ENCODE measurements at regions not wholly inside any gene's neighbourhood (a gene's known extent, or its start where the extent isn't known, plus 50 kb on each side); places are given as distances from the start of the nearest gene placed in this dataset.

- intact Hi-C loops (cut with DNase I), result no loop called here
- DNase-seq (ENCODE audit: low spot score), result no peak
These were observed 642.1 kb upstream of the ID2 start for GRCh38 chr2:8039732-8040131.

GRCh38 chr2:8043295-8043694 is 638.6 kb upstream of the ID2 start:
- intact Hi-C loops (cut with DNase I), result no loop called here
- DNase-seq (ENCODE audit: low spot score), result no peak

GRCh38 chr2:8044046-8044594 is 637.7 kb upstream of the ID2 start:
- intact Hi-C loops (cut with DNase I), result no loop called here
- no peak for DNase-seq (ENCODE audit: low spot score)

DNA sequence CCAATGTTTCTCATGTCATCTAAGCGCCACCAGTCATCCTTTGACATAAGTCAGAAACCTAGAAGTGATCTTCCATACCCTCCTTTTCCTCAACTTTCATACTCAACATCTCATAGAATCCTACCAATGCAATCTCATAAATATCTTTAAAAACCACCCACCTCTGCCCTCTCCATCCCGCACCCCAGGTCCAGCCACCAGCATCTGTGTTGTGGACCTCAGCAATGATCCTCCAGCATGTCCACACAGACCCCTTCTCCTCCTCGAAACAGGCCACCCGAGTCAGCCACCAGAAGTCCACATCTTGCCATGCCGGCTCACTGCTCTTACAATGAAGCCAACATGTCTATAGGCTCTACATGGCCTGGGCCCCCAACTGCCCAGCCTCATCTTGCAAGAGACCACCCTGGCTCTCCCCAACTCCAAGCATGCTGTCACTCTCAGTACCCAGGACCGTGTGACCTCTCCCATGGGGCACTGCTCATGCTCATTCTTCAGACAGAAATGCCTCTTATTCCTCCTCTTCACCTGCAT is 636.7 kb upstream of the ID2 start:
- no peak for DNase-seq (ENCODE audit: low spot score)
- intact Hi-C loops (cut with DNase I), result no loop called here

DNA sequence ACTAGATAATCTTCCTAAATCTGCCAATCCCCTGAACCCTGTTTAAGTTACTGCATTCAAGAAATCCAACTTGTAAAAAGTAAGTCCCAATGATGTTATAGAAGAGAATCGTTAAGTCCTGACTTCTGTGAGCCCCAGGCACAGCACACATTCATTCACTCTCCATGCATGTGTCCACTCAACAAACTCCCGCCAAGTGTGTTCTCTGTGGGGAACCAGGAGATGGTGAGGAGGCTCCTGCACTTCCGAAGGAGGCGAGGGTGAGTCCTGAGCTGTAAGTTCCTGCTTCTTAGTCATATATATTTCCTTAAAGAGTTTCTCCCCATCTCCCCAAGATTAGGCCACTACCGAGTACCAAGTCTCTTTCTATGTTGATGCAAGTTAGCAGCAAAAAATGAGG is 635.0 kb upstream of the ID2 start:
- DNase-seq (ENCODE audit: low spot score), result no peak
- intact Hi-C loops (cut with DNase I), result no loop called here

- DNase-seq (ENCODE audit: low spot score), result no peak
- intact Hi-C loops (cut with DNase I), result no loop called here
These were observed 632.7 kb upstream of the ID2 start for GRCh38 chr2:8049176-8049575.

DNA sequence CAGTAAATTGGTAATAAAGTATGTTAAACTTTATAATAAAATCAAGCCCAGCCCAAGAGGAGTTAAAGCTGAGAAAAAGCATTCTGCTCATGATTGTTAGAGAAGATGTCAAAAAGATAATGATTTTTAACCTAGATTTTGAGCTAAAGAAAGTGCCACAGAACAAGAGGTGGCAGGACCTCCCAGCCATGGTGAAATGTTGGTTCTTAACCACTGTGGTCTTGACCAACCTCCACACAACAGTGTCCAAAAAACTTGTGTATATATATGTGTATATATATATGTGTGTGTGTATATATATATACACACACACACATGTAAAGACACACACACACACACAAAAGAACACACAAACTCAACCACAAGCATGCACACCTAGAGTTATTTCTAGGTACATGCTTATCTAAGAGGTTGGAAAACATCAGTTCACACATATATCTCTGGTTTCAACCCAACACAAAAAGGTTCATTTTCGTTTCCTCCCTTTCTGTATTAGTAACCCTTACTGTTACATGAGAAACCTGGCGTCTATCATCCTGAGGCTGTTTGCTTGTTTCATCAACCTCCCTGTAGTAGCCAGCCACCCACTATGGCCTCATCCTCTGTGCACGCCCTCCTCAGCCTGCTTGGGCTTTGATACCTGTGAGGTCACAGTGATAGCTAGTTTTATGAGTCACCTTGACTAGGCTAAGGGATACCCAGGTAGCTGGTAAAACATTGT is 631.8 kb upstream of the ID2 start:
- intact Hi-C loops (cut with DNase I), result no loop called here
- no peak for DNase-seq (ENCODE audit: low spot score)

- no peak for DNase-seq (ENCODE audit: low spot score)
- intact Hi-C loops (cut with DNase I), result no loop called here
These were observed 628.6 kb upstream of the ID2 start for GRCh38 chr2:8053216-8053615.

GRCh38 chr2:8054070-8054469 is 627.8 kb upstream of the ID2 start:
- intact Hi-C loops (cut with DNase I), result no loop called here
- no peak for DNase-seq (ENCODE audit: low spot score)

DNA sequence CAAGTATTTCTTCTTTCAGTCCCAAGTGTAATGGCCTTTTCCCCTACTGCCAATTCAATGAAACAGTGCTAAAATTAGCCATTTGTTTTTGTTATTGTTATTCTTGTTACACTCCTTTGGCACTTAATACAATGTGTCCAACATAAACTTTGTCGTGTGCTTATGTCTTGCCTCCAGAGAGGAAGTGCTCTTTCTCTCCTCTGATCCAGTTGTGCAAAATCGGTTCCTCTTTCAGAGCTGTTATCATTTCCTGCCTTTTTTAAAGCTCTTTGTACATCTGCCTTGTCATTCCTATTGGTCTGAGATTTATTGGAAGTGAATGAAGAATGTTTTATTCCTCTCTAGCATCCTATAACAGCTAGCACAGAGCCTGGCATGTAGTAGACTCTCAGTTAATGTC is 623.2 kb upstream of the ID2 start:
- no peak for DNase-seq (ENCODE audit: low spot score)
- intact Hi-C loops (cut with DNase I), result loop anchor here (5.0 kb wide), 2 partner anchors 59 to 229 kb away; no protein-coding TSS in a partner anchor

- DNase-seq (ENCODE audit: low spot score), result no peak
- intact Hi-C loops (cut with DNase I), result loop anchor here (5.0 kb wide), 2 partner anchors 58 to 228 kb away; no protein-coding TSS in a partner anchor
These were observed 622.6 kb upstream of the ID2 start for GRCh38 chr2:8059255-8059654.

DNA sequence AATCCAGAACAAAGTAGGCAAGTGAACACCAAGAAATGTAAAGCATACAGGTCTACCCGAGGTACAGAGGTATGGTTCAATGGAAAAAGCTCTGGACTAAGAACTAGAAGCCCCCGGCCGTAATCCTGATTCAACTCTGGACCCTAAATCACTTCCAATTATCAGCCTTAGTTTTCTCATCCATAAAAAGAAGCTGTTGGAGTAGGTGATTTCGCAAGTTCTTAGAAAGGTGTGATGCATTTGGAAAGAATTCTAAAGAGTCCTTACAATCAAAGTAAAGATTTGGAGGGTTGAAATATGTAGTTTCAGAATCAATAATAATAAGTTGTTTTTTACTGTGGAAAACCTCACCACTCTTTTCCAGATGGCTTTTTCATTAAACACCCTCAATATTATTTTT is 622.1 kb upstream of the ID2 start:
- no peak for DNase-seq (ENCODE audit: low spot score)
- intact Hi-C loops (cut with DNase I), result loop anchor here (5.0 kb wide), 2 partner anchors 58 to 228 kb away; no protein-coding TSS in a partner anchor

GRCh38 chr2:8061219-8061618 is 620.6 kb upstream of the ID2 start:
- DNase-seq (ENCODE audit: low spot score), result no peak
- intact Hi-C loops (cut with DNase I), result no loop called here

GRCh38 chr2:8064603-8065002 is 617.3 kb upstream of the ID2 start:
- intact Hi-C loops (cut with DNase I), result no loop called here
- no peak for DNase-seq (ENCODE audit: low spot score)

DNA sequence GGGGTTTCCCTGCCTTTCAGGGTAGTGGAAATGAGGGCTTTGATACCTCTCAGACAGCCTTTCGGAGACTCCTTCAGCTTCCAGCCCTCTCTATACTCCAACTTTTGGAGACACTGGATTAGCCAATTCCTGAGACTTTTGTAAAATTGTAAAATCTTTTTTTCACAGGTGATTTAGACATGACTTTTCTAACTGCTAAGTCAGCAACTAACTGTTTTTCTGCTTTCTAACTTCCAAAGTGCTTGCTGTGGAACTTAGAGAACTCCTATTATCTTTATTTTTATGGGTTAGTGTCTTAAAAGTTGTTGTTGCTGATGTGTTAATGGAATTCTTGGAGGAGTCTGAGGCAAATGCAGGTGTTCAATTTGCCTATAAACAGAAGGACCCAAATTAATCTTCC is 616.7 kb upstream of the ID2 start:
- intact Hi-C loops (cut with DNase I), result no loop called here
- no peak for DNase-seq (ENCODE audit: low spot score)

- intact Hi-C loops (cut with DNase I), result no loop called here
- DNase-seq (ENCODE audit: low spot score), result no peak
These were observed 614.0 kb upstream of the ID2 start for GRCh38 chr2:8067784-8068336.

- intact Hi-C loops (cut with DNase I), result no loop called here
- no peak for DNase-seq (ENCODE audit: low spot score)
These were observed 608.9 kb upstream of the ID2 start for GRCh38 chr2:8072907-8073306.

DNA sequence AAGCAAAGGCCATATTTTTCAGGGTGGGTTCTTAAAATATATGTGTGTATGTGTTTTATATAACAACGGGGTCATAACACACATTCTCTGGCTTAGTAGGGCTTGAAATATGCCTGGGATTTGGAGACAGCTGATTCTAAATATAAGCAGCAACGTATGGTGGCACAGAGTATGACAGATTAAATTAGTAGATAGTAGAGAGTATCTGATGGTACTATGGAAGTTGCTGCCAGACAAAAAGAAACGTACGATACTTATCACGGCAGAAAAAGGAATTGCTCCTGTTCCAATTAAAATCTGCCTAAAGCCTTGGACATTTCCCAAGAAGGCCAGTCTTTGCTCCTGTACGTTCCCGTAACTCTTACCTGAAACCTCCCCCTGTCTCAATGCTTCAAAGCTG is 607.9 kb upstream of the ID2 start:
- no peak for DNase-seq (ENCODE audit: low spot score)
- intact Hi-C loops (cut with DNase I), result no loop called here

DNA sequence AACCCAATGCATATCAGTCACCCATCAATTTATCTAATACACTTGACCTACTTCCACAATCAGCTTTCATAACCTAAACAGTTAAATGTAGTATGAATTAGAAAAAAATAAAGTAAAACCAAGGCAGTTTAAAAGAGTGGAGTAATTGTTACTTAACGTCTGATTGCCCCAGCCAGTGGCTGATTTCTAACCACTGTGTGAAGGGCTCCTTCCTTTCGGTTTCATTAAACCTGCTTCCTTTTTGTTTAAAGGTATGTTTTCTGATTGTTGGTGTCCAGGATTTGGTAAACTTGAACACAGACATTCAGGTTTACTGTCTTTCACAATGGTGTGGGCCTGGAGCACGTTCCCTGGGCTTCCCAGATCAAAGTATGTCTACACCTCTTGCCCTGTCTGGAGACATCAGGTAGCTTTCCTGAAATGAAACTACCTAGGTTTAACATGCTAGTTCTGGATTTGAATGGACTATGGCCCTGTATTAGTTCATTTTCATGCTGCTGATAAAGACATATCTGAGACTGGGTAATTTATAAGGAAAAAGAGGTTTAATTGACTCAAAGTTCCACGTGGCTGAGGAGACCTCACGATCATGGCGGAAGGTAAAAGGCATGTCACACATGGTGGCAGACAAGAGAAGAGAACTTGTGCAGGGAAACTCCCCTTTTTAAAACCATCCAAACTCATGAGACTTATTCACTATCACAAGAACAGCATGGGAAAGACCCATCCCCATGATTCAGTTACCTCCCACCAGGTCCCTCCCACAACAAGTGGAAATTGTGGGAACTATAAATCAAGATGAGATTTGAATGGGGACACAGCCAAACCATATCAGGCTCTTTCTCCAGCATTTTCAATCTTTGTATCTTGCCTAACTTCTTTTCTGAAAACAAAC is 605.2 kb upstream of the ID2 start:
- intact Hi-C loops (cut with DNase I), result no loop called here
- DNase-seq (ENCODE audit: low spot score), result no peak

- intact Hi-C loops (cut with DNase I), result no loop called here
- no peak for DNase-seq (ENCODE audit: low spot score)
These were observed 603.2 kb upstream of the ID2 start for GRCh38 chr2:8078705-8079104.

All from cardiac septum (tissue), 1 donor.